Small intestine (tissue), 7 donors: ENCODE measurements at regions not wholly inside any gene's neighbourhood (a gene's known extent, or its start where the extent isn't known, plus 50 kb on each side); places are given as distances from the start of the nearest gene placed in this dataset.
"Not testable (repeated sequence)": the region's sequence is repeated elsewhere in the genome, so short reads cannot be mapped to it uniquely, and the experiment has no call there.

Experiments
- DNase-seq, 2 donors: peaks; one replicate each; pipeline versions ENCODE4 v3.0.0 to v3.0.0-alpha.2; 2013
- FAIRE-seq: peaks from 2 replicates; lab custom pipeline; 2012; peaks lifted over from hg19 to GRCh38; lab: Jason Lieb, UNC
- H3K27ac ChIP-seq, 3 donors: one replicate each; pipeline ENCODE4 v1.5.1; 2013; ENCODE audit warnings: low read length in 2 of 3, mild to moderate bottlenecking in 2 of 3, control low read depth in 1 of 3, inconsistent platforms in 1 of 3, low read depth in 1 of 3, moderate library complexity in 1 of 3
- H3K27me3 ChIP-seq, 3 donors: one replicate each; pipeline ENCODE4 v1.6.1; 2013; ENCODE audit warnings: low read length in 3 of 3, inconsistent platforms in 1 of 3; ENCODE audit not compliant: control insufficient read depth in 3 of 3, insufficient read depth in 3 of 3
- H3K36me3 ChIP-seq, 3 donors: one replicate each; pipeline ENCODE4 v1.6.1; 2013; ENCODE audit warnings: low read length in 3 of 3, inconsistent platforms in 1 of 3, low read depth in 1 of 3, mild to moderate bottlenecking in 1 of 3, moderate library complexity in 1 of 3; ENCODE audit not compliant: control insufficient read depth in 3 of 3, insufficient read depth in 2 of 3
- H3K4me1 ChIP-seq, 3 donors: one replicate each; pipeline ENCODE4 v1.6.1; 2013; ENCODE audit warnings: low read length in 2 of 3, inconsistent platforms in 1 of 3, low read depth in 1 of 3, mild to moderate bottlenecking in 1 of 3, moderate library complexity in 1 of 3; ENCODE audit not compliant: control insufficient read depth in 3 of 3, insufficient read depth in 2 of 3
- H3K4me3 ChIP-seq, 3 donors: one replicate each; pipeline ENCODE4 v1.5.1; 2013; ENCODE audit warnings: low read length in 3 of 3, control low read depth in 1 of 3, inconsistent platforms in 1 of 3, low read depth in 1 of 3, mild to moderate bottlenecking in 1 of 3, moderate library complexity in 1 of 3
- H3K9me3 ChIP-seq, 2 donors: one replicate each; pipeline ENCODE4 v1.6.1; 2013; ENCODE audit warnings: low read depth in 1 of 2, low read length in 1 of 2; ENCODE audit not compliant: control insufficient read depth in 2 of 2, insufficient read depth in 1 of 2
- WGBS, 3 donors: extraction: QIAGEN DNeasy Blood & Tissue Kit; methylation state at CpG; one replicate each; pipeline ENCODE4 v1.1.7; 2013; 5-methylcytosine and 5-hydroxymethylcytosine counted together
- donor health status: healthy with polysubstance abuse.
- donor health status: control.
- donor health status: control.
- donor health status: Bipolar disorder and iron deficiency.
- donor health status: healthy.

DNA sequence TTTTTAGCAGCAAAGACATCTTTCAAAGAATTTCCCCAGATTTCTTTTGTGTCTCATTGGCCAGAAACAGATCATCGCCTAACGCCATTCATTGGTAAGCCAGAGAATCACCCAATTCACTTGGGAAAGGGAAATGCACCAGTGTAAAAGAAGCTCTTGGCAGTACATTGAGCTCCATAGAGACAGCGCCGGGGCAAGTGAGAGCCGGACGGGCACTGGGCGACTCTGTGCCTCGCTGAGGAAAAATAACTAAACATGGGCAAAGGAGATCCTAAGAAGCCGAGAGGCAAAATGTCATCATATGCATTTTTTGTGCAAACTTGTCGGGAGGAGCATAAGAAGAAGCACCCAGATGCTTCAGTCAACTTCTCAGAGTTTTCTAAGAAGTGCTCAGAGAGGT, 630.6 kb upstream of the ZNF385D start:
- H3K27me3 ChIP-seq, H3K36me3 ChIP-seq, H3K27ac ChIP-seq, FAIRE-seq, H3K4me1 ChIP-seq, H3K4me3 ChIP-seq, DNase-seq, H3K9me3 ChIP-seq: not testable (repeated sequence)
- 65 to 78% (median 70%) methylated on average over 10 of the region's 10 CpGs for WGBS, 3 donors

DNA sequence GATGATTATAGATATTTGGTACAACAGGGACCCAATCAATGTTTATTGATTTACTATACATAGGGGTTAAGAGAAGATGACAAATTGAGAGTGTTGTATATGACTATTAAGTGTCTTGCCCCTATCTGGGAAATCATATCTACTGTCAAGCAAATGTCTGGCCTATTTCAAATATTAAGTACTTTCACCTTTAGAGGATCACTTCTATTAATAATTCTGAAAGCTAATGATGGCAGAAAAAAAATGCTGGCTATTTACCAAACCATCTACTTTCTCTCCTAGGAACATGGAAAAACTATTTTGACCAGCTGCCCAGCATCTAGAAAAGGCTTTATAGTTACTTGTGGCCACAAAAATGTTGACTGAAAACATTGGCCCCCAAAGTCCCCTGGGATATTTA, 632.3 kb upstream of the ZNF385D start:
- no peak for FAIRE-seq
- no peaks in the 10 kb centered on the region for H3K36me3 ChIP-seq
- no peaks in the 10 kb centered on the region for H3K27me3 ChIP-seq
- no peaks in the 10 kb centered on the region for H3K4me1 ChIP-seq
- H3K4me3 ChIP-seq: no peak overlapping the region
- no peak for DNase-seq
- H3K9me3 ChIP-seq: no peaks in the 10 kb centered on the region
- H3K27ac ChIP-seq: no peak overlapping the region

DNA sequence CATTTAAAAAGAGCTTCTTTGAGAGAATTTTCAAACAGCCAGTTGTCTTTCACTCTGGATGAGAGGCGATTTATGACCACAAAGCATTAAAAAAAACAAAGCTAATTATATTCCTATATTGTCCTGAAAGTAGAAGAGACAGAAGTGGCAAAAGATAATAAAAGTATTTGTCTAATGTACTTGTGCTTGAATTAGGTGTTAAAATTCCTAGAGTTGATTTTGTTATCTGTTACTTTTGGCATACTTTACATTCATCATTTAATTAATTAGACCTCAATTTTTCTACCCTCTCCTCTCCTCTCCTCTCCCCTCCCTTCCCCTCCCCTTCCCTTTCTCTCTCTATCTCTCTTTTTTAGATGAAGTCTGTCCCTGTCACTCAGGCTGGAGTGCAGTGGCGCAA, 635.1 kb upstream of the ZNF385D start:
- no peak for FAIRE-seq
- H3K27me3 ChIP-seq: no peaks in the 10 kb centered on the region
- no peaks in the 10 kb centered on the region for H3K4me1 ChIP-seq
- H3K36me3 ChIP-seq: no peaks in the 10 kb centered on the region
- whole genome bisulfite sequencing, 3 donors: 83 to 92% (median 89%) methylated on average over 2 of the region's 2 CpGs
- DNase-seq: no peak
- H3K27ac ChIP-seq: no peak overlapping the region
- H3K4me3 ChIP-seq: no peak overlapping the region
- H3K9me3 ChIP-seq: no peaks in the 10 kb centered on the region

DNA sequence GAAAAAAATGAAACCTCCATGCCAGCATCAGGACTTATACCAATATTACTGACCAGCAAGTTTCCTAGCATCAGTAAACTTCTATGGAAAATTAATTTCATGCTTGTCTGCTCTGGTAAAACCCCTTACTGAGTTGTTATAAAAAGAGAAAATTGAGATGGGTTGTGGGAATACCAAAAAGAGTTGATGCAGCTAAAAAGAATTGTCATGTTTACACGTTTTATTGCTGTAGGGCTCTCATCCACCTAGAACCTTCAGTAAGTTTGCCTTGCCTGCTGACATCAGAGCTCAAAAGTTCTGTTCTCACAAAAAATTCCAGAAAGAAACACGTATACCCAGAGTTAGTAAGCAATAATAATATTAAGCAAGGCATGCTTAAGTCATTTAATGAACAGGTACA, 641.3 kb upstream of the ZNF385D start:
- DNase-seq (no peak), FAIRE-seq (no peak)
- no peaks in the 10 kb centered on the region for H3K9me3 ChIP-seq
- H3K4me3 ChIP-seq: no peak overlapping the region
- no peaks in the 10 kb centered on the region for H3K36me3 ChIP-seq
- no peaks in the 10 kb centered on the region for H3K4me1 ChIP-seq
- no peaks in the 10 kb centered on the region for H3K27me3 ChIP-seq
- 2 to 30% (median 8%) methylated on average over 2 of the region's 2 CpGs for WGBS, 3 donors
- H3K27ac ChIP-seq: no peak overlapping the region

DNA sequence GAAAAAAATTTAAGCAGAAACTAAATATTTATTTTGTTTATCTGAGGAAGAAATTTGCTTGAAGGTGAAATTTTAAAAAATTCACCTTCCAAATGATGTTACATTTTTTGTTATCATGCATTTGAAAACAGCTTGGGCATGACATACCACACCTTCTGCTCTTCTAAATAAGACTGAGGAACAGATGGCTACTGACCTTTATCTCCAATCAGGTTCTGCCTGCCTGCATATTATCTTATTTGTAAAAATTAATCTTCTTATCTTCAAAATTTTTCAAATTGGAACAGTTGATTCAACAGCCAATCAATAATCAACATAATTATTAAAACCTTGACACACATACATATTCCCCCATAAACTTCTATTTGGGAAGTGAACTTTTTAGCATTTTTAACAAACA, 641.8 kb upstream of the ZNF385D start:
- FAIRE-seq (no peak), DNase-seq (no peak)
- H3K4me3 ChIP-seq: no peak overlapping the region
- H3K36me3 ChIP-seq: no peaks in the 10 kb centered on the region
- H3K27ac ChIP-seq: no peak overlapping the region
- H3K9me3 ChIP-seq: no peaks in the 10 kb centered on the region
- no peaks in the 10 kb centered on the region for H3K4me1 ChIP-seq
- H3K27me3 ChIP-seq: no peaks in the 10 kb centered on the region

DNA sequence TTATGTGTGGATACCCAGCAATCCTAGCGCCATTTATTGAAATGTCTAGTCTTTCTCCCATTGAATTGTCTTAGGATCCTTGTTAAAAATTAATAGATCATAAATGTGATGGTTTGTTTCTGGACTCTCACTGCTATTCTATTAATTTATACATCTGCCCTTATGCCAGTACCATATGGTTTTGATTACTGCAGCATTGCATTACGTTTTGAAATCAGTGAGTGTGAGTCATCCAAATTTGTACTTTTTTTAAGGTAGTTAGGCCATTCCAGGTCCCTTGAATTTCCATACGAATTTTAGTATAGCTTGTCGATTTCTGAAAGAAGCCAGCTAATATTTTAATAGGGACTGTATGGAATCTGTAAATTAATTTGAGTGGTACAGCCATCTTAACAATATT, 648.6 kb upstream of the ZNF385D start:
- no peak overlapping the region for H3K4me3 ChIP-seq
- DNase-seq (no peak), FAIRE-seq (no peak)
- peaks cover 2 to 3% of the 10 kb centered on the region in 2 donors for H3K9me3 ChIP-seq
- H3K4me1 ChIP-seq: no peaks in the 10 kb centered on the region
- WGBS, 3 donors: 58 to 68% (median 61%) methylated on average over 4 of the region's 4 CpGs
- no peaks in the 10 kb centered on the region for H3K36me3 ChIP-seq
- H3K27me3 ChIP-seq: no peaks in the 10 kb centered on the region
- H3K27ac ChIP-seq: no peak overlapping the region

DNA sequence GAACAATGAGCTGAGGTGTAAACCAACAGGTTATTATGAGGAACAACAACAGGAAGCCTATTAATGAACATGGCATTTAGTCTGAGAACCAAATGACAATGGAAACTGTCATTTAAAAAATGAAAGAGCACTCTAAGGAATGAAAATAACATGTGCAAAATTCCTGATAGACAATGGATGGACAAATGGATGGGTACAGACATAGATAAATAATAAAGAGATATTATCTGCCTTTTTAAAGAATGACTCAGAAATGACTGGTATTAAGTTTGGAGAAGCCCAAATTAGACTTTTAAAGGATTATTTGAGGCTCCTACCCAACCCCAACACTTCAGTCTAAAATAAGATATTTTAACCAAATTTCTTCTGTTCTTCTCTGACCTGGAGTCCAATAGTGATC, 650.5 kb upstream of the ZNF385D start:
- H3K27ac ChIP-seq: no peak overlapping the region
- H3K36me3 ChIP-seq: no peaks in the 10 kb centered on the region
- no peak overlapping the region for H3K4me3 ChIP-seq
- no peak for FAIRE-seq
- H3K9me3 ChIP-seq: peaks cover 2 to 3% of the 10 kb centered on the region in 2 donors
- H3K4me1 ChIP-seq: no peaks in the 10 kb centered on the region
- no peak for DNase-seq
- no peaks in the 10 kb centered on the region for H3K27me3 ChIP-seq

DNA sequence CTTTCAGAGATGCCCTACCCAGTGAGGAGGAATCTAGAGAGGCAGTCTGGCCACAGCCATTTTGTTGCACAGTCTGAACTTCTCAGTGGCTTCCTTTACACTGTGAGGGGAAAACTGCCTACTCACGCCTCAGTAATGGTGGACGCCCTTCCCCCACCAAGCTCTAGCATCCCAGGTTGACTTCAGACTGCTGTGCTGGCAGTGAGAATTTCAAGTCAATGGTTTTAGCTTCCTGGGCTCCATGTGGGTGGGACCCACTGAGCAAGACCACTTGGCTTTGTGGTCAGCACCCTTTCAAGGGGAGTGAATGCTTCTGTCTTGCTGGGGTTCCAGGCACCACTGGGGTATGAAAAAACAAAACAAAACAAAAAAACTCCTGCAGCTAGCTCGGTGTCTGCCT, 663.2 kb upstream of the ZNF385D start:
- no peak for FAIRE-seq
- Histone ChIP-seq H3K9me3 (peaks cover 0 to 13% of the 10 kb centered on the region in 2 donors), H3K4me3 (no peak overlapping the region), H3K4me1 (no peaks in the 10 kb centered on the region), H3K36me3 (no peaks in the 10 kb centered on the region), H3K27ac (no peak overlapping the region), H3K27me3 (no peaks in the 10 kb centered on the region)
- WGBS, 3 donors: 61 to 86% (median 71%) methylated on average over 3 of the region's 3 CpGs
- DNase-seq: no peak

DNA sequence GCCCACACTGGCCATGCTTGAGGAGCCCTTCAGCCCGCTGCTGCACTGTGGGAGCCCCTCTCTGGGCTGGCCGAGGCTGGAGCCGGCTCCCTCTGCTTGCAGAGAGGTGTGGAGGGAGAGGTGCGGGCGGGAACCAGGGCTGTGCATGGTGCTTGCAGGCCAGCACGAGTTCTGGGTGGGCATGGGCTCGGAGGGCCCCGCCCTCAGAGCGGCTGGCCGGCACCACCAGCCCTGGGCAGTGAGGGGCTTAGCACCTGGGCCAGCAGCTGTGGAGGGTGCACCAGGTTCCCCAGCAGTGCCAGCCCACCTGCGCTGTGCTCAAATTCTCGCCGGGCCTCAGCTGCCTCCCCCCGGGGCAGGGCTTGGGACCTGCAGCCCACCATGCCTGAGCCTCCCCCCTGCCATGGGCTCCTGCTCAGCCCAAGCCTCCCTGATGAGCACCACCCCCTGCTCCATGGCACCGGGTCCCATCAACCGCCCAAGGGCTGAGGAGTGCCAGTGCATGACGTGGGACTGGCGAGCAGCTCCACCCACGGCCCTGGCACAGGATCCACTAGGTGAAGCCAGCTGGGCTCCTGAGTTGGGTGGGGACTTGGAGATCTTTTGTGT, 665.9 kb upstream of the ZNF385D start:
- not testable (repeated sequence) for H3K4me1 ChIP-seq, H3K36me3 ChIP-seq, H3K4me3 ChIP-seq, H3K27ac ChIP-seq, DNase-seq, FAIRE-seq, H3K27me3 ChIP-seq
- 80 to 84% (median 83%) methylated on average over 14 to 19 of the region's 19 CpGs for WGBS, 3 donors
- H3K9me3 ChIP-seq: peaks cover 0 to 13% of the 10 kb centered on the region in 2 donors
